PC-3 (cell line): ENCODE measurements at regions not wholly inside any gene's neighbourhood (a gene's known extent, or its start where the extent isn't known, plus 50 kb on each side); places are given as distances from the start of the nearest gene placed in this dataset.

ENCODE experiments used
- ATAC-seq: fragments of 200-7000 bp; cut with Tn5 transposase; 2 replicates; pipeline ENCODE4 v1.9.1; 2020; ENCODE audit warnings: mild to moderate bottlenecking, moderate library complexity
- BruUV-seq: library from RNA; stranded (reverse); fragments of 400-500 nt; replicated peaks from 2 replicates; lab custom pipeline; 2021; lab: Mats Ljungman, UMichigan
- CTCF ChIA-PET: fragments of 300-600 bp; sonication (Branson Sonifier 250); formaldehyde crosslinking; loops from one replicate; lab custom pipeline; 2022; ENCODE audit warnings: antibody characterized with exemption; lab: Charles Lee
- POLR2A ChIA-PET: fragments of 300-600 bp; sonication (Branson Sonifier 250); formaldehyde crosslinking; loops from one replicate; lab custom pipeline; 2022; ENCODE audit warnings: antibody characterized with exemption; ENCODE audit not compliant: unreplicated experiment; lab: Charles Lee
- DNase-seq: peaks from one replicate; pipeline ENCODE4 v3.0.0-alpha.2; 2015
- H2AFZ ChIP-seq: fragments of 300-600 bp; sonication (generic); 2 replicates; pipeline ENCODE4 v1.6.0; 2016; ENCODE audit warnings: antibody characterized with exemption, low read length
- H3F3A ChIP-seq: fragments of 300-600 bp; sonication (generic); one replicate; pipeline ENCODE4 v1.6.0; 2017; ENCODE audit warnings: antibody characterized with exemption, low read length, control low read depth, mild to moderate bottlenecking; ENCODE audit not compliant: unreplicated experiment
- H3K27ac ChIP-seq: fragments of 300-600 bp; sonication (generic); 2 replicates; pipeline ENCODE4 v1.5.1; 2016; ENCODE audit warnings: mild to moderate bottlenecking, low read length
- H3K27me3 ChIP-seq: fragments of 300-600 bp; sonication (generic); 2 replicates; pipeline ENCODE4 v1.6.1; 2016; ENCODE audit warnings: low read length, mixed read lengths
- H3K36me3 ChIP-seq: fragments of 300-600 bp; sonication (generic); 2 replicates; pipeline ENCODE4 v1.6.1; 2016; ENCODE audit warnings: low read depth, mixed run types, low read length, mixed read lengths
- H3K4me1 ChIP-seq: fragments of 300-600 bp; sonication (generic); 2 replicates; pipeline ENCODE4 v1.5.1; 2016; ENCODE audit warnings: low read length; ENCODE audit not compliant: insufficient read depth
- H3K4me2 ChIP-seq: fragments of 300-600 bp; sonication (generic); 2 replicates; pipeline ENCODE4 v1.6.0; 2016; ENCODE audit warnings: low read length
- H3K4me3 ChIP-seq: fragments of 300-600 bp; sonication (generic); 2 replicates; pipeline ENCODE4 v1.5.1; 2016; ENCODE audit warnings: mild to moderate bottlenecking, low read length, mixed read lengths
- H3K79me2 ChIP-seq: fragments of 300-600 bp; sonication (generic); 2 replicates; pipeline ENCODE4 v1.6.1; 2017; ENCODE audit warnings: low read length, mixed read lengths
- H3K9ac ChIP-seq: fragments of 300-600 bp; sonication (generic); 2 replicates; pipeline ENCODE4 v1.6.0; 2016; ENCODE audit warnings: mild to moderate bottlenecking, low read length
- H3K9me2 ChIP-seq: fragments of 300-600 bp; sonication (generic); replicated peaks from 2 replicates; pipeline ENCODE4 v1.6.1; 2016; ENCODE audit warnings: mixed run types, low read length, mixed read lengths
- H3K9me3 ChIP-seq: fragments of 300-600 bp; sonication (generic); 2 replicates; pipeline ENCODE4 v1.6.1; 2016; ENCODE audit warnings: low read length, mixed read lengths
- H4K20me1 ChIP-seq: fragments of 300-600 bp; sonication (generic); 2 replicates; pipeline ENCODE4 v1.6.1; 2016; ENCODE audit warnings: low read length, mixed read lengths
- CTCF ChIP-seq: fragments of 300-600 bp; sonication (generic); conservative IDR thresholded peaks from 2 replicates; pipeline ENCODE4 v1.5.1; 2017; ENCODE audit warnings: antibody characterized with exemption, low read depth, mild to moderate bottlenecking, low read length
- EZH2 ChIP-seq: fragments of 300-600 bp; sonication (generic); IDR thresholded peaks from one replicate; pipeline ENCODE4 v1.6.1; 2017; ENCODE audit warnings: antibody characterized with exemption, mild to moderate bottlenecking, low read length; ENCODE audit not compliant: unreplicated experiment
- EZH2phosphoT487 ChIP-seq: fragments of 300-600 bp; sonication (generic); IDR thresholded peaks from 2 replicates; pipeline ENCODE4 v1.6.1; 2018; ENCODE audit warnings: mild to moderate bottlenecking, antibody characterized with exemption, low read length, borderline replicate concordance
- intact Hi-C: fragments of 100-400 bp; cut with micrococcal nuclease; formaldehyde crosslinking; loops from 2 replicates; pipeline ENCODE4 v1.9.0; 2023

- ChIA-PET CTCF (no interaction called here), POLR2A (no interaction called here)
- no peak overlapping the region for H3K4me3 ChIP-seq
- H3K9ac ChIP-seq = no peak overlapping the region
- H3K27ac ChIP-seq = no peak overlapping the region
- no peaks in the 10 kb centered on the region for H3K9me2 ChIP-seq
- no peaks in the 10 kb centered on the region for H3K27me3 ChIP-seq
- no peaks in the 10 kb centered on the region for H3F3A ChIP-seq
- no TSS peak for BruUV-seq
- no peaks in the 10 kb centered on the region for H3K79me2 ChIP-seq
- no peak overlapping the region for H3K4me2 ChIP-seq
- H3K4me1 ChIP-seq = no peaks in the 10 kb centered on the region
- H4K20me1 ChIP-seq = no peaks in the 10 kb centered on the region
- DNase-seq = no peak
- TF ChIP-seq CTCF (no peak), EZH2 (no peak), EZH2phosphoT487 (no peak)
- H3K9me3 ChIP-seq = no peaks in the 10 kb centered on the region
- intact Hi-C loops = no loop called here
- H3K36me3 ChIP-seq = no peaks in the 10 kb centered on the region
- H2AFZ ChIP-seq = no peak overlapping the region
- no peak for ATAC-seq
These were observed 914.5 kb downstream of the STIM2 start for GRCh38 chr4:27775156-27775555.

- no peaks in the 10 kb centered on the region for H3K9me3 ChIP-seq
- no peak for ATAC-seq
- POLR2A ChIA-PET = no interaction called here
- no peak overlapping the region for H3K4me3 ChIP-seq
- no peaks in the 10 kb centered on the region for H3K79me2 ChIP-seq
- H3K27ac ChIP-seq = no peak overlapping the region
- no peak overlapping the region for H3K4me2 ChIP-seq
- no peak overlapping the region for H2AFZ ChIP-seq
- H3K36me3 ChIP-seq = no peaks in the 10 kb centered on the region
- no peaks in the 10 kb centered on the region for H4K20me1 ChIP-seq
- no peak for DNase-seq
- no peaks in the 10 kb centered on the region for H3K4me1 ChIP-seq
- intact Hi-C loops = no loop called here
- no TSS peak for BruUV-seq
- H3K27me3 ChIP-seq = no peaks in the 10 kb centered on the region
- CTCF ChIA-PET = no interaction called here
- no peaks in the 10 kb centered on the region for H3K9me2 ChIP-seq
- no peak overlapping the region for H3K9ac ChIP-seq
- TF ChIP-seq EZH2phosphoT487 (no peak), EZH2 (no peak), CTCF (no peak)
- no peaks in the 10 kb centered on the region for H3F3A ChIP-seq
These were observed 919.2 kb downstream of the STIM2 start for GRCh38 chr4:27779827-27780226.

GRCh38 chr4:27787195-27787594, 926.6 kb downstream of the STIM2 start:
- no peaks in the 10 kb centered on the region for H3K9me3 ChIP-seq
- peak overlapping the region; percentile 29 for H3K27ac ChIP-seq
- ChIA-PET POLR2A (no interaction called here), CTCF (no interaction called here)
- intact Hi-C loops = no loop called here
- no peaks in the 10 kb centered on the region for H3F3A ChIP-seq
- H3K27me3 ChIP-seq = no peaks in the 10 kb centered on the region
- BruUV-seq = no TSS peak
- no peaks in the 10 kb centered on the region for H3K79me2 ChIP-seq
- no peaks in the 10 kb centered on the region for H3K36me3 ChIP-seq
- peaks cover 53% of the 10 kb centered on the region for H3K4me1 ChIP-seq
- TF ChIP-seq EZH2phosphoT487 (no peak), EZH2 (no peak), CTCF (no peak)
- no peak overlapping the region for H3K9ac ChIP-seq
- H3K4me2 ChIP-seq = peak overlapping the region; percentile 57
- H4K20me1 ChIP-seq = no peaks in the 10 kb centered on the region
- ATAC-seq (peak; percentile 26; the same call in 1 of the 2 replicates), DNase-seq (peak; percentile 91)
- peak overlapping the region; percentile 22; the same call in 1 of the 2 replicates for H3K4me3 ChIP-seq
- H3K9me2 ChIP-seq = no peaks in the 10 kb centered on the region
- H2AFZ ChIP-seq = no peak overlapping the region
